GM12878 (cell line): ENCODE measurements at regions not wholly inside any gene's neighbourhood (a gene's known extent, or its start where the extent isn't known, plus 50 kb on each side); places are given as distances from the start of the nearest gene placed in this dataset.

Experiments
- ATAC-seq: fragments of 200-7000 bp; cut with Tn5 transposase; 3 replicates; pipeline ENCODE4 v1.9.1; 2020; ENCODE audit warnings: mild to moderate bottlenecking, moderate library complexity
- BruUV-seq: library from RNA; stranded (reverse); fragments of 400-500 nt; replicated peaks from 2 replicates; lab custom pipeline; 2021; lab: Mats Ljungman, UMichigan
- CTCF ChIA-PET: fragments of 300-600 bp; sonication (Branson Sonifier 250); formaldehyde crosslinking; extraction: SDS; loops from one replicate; lab custom pipeline; 2021; ENCODE audit warnings: inconsistent platforms; lab: Yijun Ruan, JAX
- POLR2A ChIA-PET: fragments of 350-600 bp; formaldehyde crosslinking; extraction: SDS; loops from one replicate; lab custom pipeline; 2021; ENCODE audit warnings: inconsistent platforms; lab: Charles Lee
- RAD21 ChIA-PET: fragments of 300-600 bp; sonication (Branson Sonifier 250); formaldehyde crosslinking; loops from one replicate; lab custom pipeline; 2023; ENCODE audit warnings: antibody characterized with exemption; ENCODE audit not compliant: unreplicated experiment; lab: Charles Lee
- SMC1A ChIA-PET: fragments of 300-600 bp; sonication (Branson Sonifier 250); formaldehyde crosslinking; loops from one replicate; lab custom pipeline; 2023; ENCODE audit not compliant: unreplicated experiment, uncharacterized antibody; lab: Charles Lee
- DNase-seq: peaks from one replicate; pipeline ENCODE4 v3.0.0-alpha.2; 2011; ENCODE audit warnings: low read depth, low spot score
- FAIRE-seq: peaks from 3 replicates; lab custom pipeline; 2011; peaks lifted over from hg19 to GRCh38; lab: Jason Lieb, UNC
- H2AFZ ChIP-seq: 2 replicates; pipeline ENCODE4 v1.6.0; 2011; ENCODE audit warnings: low read depth, low read length, control low read depth; ENCODE audit not compliant: control insufficient read depth
- H3K27ac ChIP-seq: 2 replicates; pipeline ENCODE4 v1.5.1; 2011; ENCODE audit warnings: control low read depth; ENCODE audit not compliant: control insufficient read depth, insufficient read depth
- H3K27me3 ChIP-seq, 2 experiments: replicated peaks in 1 of 2; 2 replicates each; pipeline versions ENCODE4 v1.6.0 to v1.6.1; 2011; ENCODE audit warnings: low read length in 1 of 2; ENCODE audit not compliant: control insufficient read depth in 2 of 2, insufficient read depth in 2 of 2
- H3K36me3 ChIP-seq, 2 experiments: 2 replicates each; pipeline ENCODE4 v1.5.1; 2011; ENCODE audit warnings: low read length in 1 of 2; ENCODE audit not compliant: control insufficient read depth in 2 of 2, insufficient read depth in 2 of 2
- H3K4me1 ChIP-seq: 2 replicates; pipeline ENCODE4 v1.6.1; 2011; ENCODE audit warnings: mild to moderate bottlenecking, low read length, moderate library complexity, mixed read lengths; ENCODE audit not compliant: control insufficient read depth, insufficient read depth
- H3K4me2 ChIP-seq: 2 replicates; pipeline ENCODE4 v1.6.0; 2011; ENCODE audit warnings: control low read depth; ENCODE audit not compliant: control insufficient read depth, insufficient read depth
- H3K4me3 ChIP-seq: fragments of 200-600 bp; sonication (generic); 2 replicates; pipeline ENCODE4 v1.5.1; 2016
- H3K79me2 ChIP-seq: 2 replicates; pipeline ENCODE4 v1.6.0; 2011; ENCODE audit warnings: low read length; ENCODE audit not compliant: control insufficient read depth, insufficient read depth
- H3K9ac ChIP-seq: 2 replicates; pipeline ENCODE4 v1.8.0; 2011; ENCODE audit warnings: low read length, control low read depth, mixed read lengths; ENCODE audit not compliant: control insufficient read depth, insufficient read depth
- H3K9me3 ChIP-seq: replicated peaks from 3 replicates; pipeline ENCODE4 v1.5.1; 2011; ENCODE audit warnings: mild to moderate bottlenecking, low read length; ENCODE audit not compliant: control insufficient read depth, insufficient read depth
- H4K20me1 ChIP-seq: 2 replicates; pipeline ENCODE4 v1.6.0; 2011; ENCODE audit not compliant: control insufficient read depth, insufficient read depth
- CREB1 ChIP-seq: IDR thresholded peaks from 2 replicates; pipeline ENCODE4 v1.6.1; 2012; ENCODE audit warnings: low read depth, mild to moderate bottlenecking, inconsistent platforms
- CTCF ChIP-seq, 3 experiments: IDR thresholded peaks in 2 of 3; conservative IDR thresholded peaks in 1 of 3; 2 replicates each; pipeline ENCODE4 v1.5.1; 2011; ENCODE audit warnings: low read depth in 3 of 3, low read length in 3 of 3, mild to moderate bottlenecking in 3 of 3, control low read depth in 2 of 3, moderate library complexity in 2 of 3, inconsistent platforms in 1 of 3, mixed read lengths in 1 of 3; ENCODE audit not compliant: control insufficient read depth in 2 of 3, insufficient read depth in 1 of 3; ENCODE audit errors: extremely low read depth in 1 of 3
- EED ChIP-seq: sonication (generic); IDR thresholded peaks from 2 replicates; pipeline ENCODE4 v1.6.1; 2016; ENCODE audit warnings: antibody characterized with exemption, low read depth
- ETV6 ChIP-seq, 2 experiments: fragments of 450-650 bp in 1 of 2; IDR thresholded peaks in 1 of 2; conservative IDR thresholded peaks in 1 of 2; 2 replicates each; pipeline ENCODE4 v1.6.1; 2014; ENCODE audit warnings: antibody characterized with exemption in 1 of 2, borderline replicate concordance in 1 of 2, low read depth in 1 of 2, mild to moderate bottlenecking in 1 of 2, moderate library complexity in 1 of 2
- KLF5 ChIP-seq: fragments of 450-650 bp; IDR thresholded peaks from 2 replicates; pipeline ENCODE4 v1.6.1; 2014; ENCODE audit warnings: mild to moderate bottlenecking; ENCODE audit not compliant: partially characterized antibody
- MAX ChIP-seq: IDR thresholded peaks from 2 replicates; pipeline ENCODE4 v1.6.1; 2012; ENCODE audit warnings: low read depth, low read length, improper control_type of control experiment
- MYB ChIP-seq: fragments of 150-350 bp; IDR thresholded peaks from 2 replicates; pipeline ENCODE4 v1.6.1; 2014; ENCODE audit warnings: mild to moderate bottlenecking, low read depth, low read length, borderline replicate concordance
- SMAD1 ChIP-seq: fragments of 450-650 bp; IDR thresholded peaks from 2 replicates; pipeline ENCODE4 v1.6.1; 2018; ENCODE audit warnings: mild to moderate bottlenecking, low read depth; ENCODE audit not compliant: partially characterized antibody
- STAT3 ChIP-seq: IDR thresholded peaks from 2 replicates; pipeline ENCODE4 v1.6.1; 2011; ENCODE audit warnings: low read depth, low read length, improper control_type of control experiment
- SUPT20H ChIP-seq: IDR thresholded peaks from 2 replicates; pipeline ENCODE4 v1.6.1; 2011; ENCODE audit warnings: low read depth, mild to moderate bottlenecking, low read length, moderate library complexity, borderline replicate concordance; ENCODE audit not compliant: control insufficient read depth
- USF1 ChIP-seq: IDR thresholded peaks from 2 replicates; pipeline ENCODE4 v1.6.1; 2011; ENCODE audit warnings: borderline replicate concordance, low read depth, mild to moderate bottlenecking, moderate library complexity, mixed read lengths, low read length; ENCODE audit not compliant: insufficient read depth; ENCODE audit errors: extremely low read length
- ZNF592 ChIP-seq: fragments of 450-650 bp; IDR thresholded peaks from 2 replicates; pipeline ENCODE4 v1.6.1; 2017; ENCODE audit warnings: mild to moderate bottlenecking, moderate library complexity
- WGBS: methylation state at CpG from one replicate; pipeline ENCODE4 v1.1.6; 2016; ENCODE audit warnings: low lambda C conversion rate; ENCODE audit not compliant: insufficient replicate concordance, insufficient coverage; ENCODE audit errors: missing lambda C conversion rate; 5-methylcytosine and 5-hydroxymethylcytosine counted together
- in situ Hi-C: fragments of 300-500 bp; cut with MboI; formaldehyde crosslinking; loops from 9 replicates; pipeline ENCODE4 v1.14.3; 2018; ENCODE audit warnings: mixed read lengths
- intact Hi-C: fragments of 100-400 bp; cut with micrococcal nuclease; formaldehyde crosslinking; loops from one replicate; pipeline ENCODE4 v1.14.2; 2022; ENCODE audit not compliant: unreplicated experiment

GRCh38 chr7:67616517-67616916, 619.9 kb downstream of the TYW1 start:
- in situ Hi-C loops: no loop called here
- no peak for ATAC-seq
- Histone ChIP-seq H3K4me2 (no peak overlapping the region), H2AFZ (no peak overlapping the region), H3K79me2 (no peaks in the 10 kb centered on the region), H3K4me3 (no peak overlapping the region)
- SMC1A ChIA-PET: no interaction called here
- no TSS peak for BruUV-seq
- TF ChIP-seq SMAD1: no peak
- TF ChIP-seq USF1: no peak
- TF ChIP-seq ZNF592: no peak
- no peak for TF ChIP-seq ETV6 (conservative IDR thresholded peaks at IDR 0.05 in 1 of 2, IDR thresholded peaks at IDR 0.05 in 1 of 2; ENCODE audit: borderline replicate concordance in 1 of 2, low read depth in 1 of 2)
- no peak for TF ChIP-seq EED
- TF ChIP-seq STAT3: no peak
- TF ChIP-seq SUPT20H: no peak
- TF ChIP-seq CREB1: no peak
- no peak for TF ChIP-seq KLF5
- TF ChIP-seq MYB: no peak
- TF ChIP-seq MAX: no peak
- TF ChIP-seq CTCF (IDR thresholded peaks at IDR 0.05 in 2 of 3, conservative IDR thresholded peaks at IDR 0.05 in 1 of 3; ENCODE audit: control insufficient read depth in 2 of 3, extremely low read depth in 1 of 3, insufficient read depth in 1 of 3, low read depth in 3 of 3, low read length in 3 of 3): no peak
- TF ChIP-seq, all 136 proteins: peak for 0
- CTCF ChIA-PET: no interaction called here
- 30% methylated on average over 7 of the region's 7 CpGs for WGBS
- Histone ChIP-seq H3K9ac (no peak overlapping the region), H3K9me3 (no peaks in the 10 kb centered on the region; the same call in 2 of the 3 replicates), H3K27ac (no peak overlapping the region), H3K36me3 (no peaks in the 10 kb centered on the region), H3K4me1 (no peaks in the 10 kb centered on the region), H4K20me1 (no peaks in the 10 kb centered on the region), H3K27me3 (no peaks in the 10 kb centered on the region)
- no peak for FAIRE-seq
- no peak for DNase-seq
- intact Hi-C loops: no loop called here
- POLR2A ChIA-PET: no interaction called here
- RAD21 ChIA-PET: no interaction called here
